Sigmoid colon (tissue), 6 donors: ENCODE measurements at regions not wholly inside any gene's neighbourhood (a gene's known extent, or its start where the extent isn't known, plus 50 kb on each side); places are given as distances from the start of the nearest gene placed in this dataset.

Experiments
- DNase-seq: peaks from one replicate; pipeline ENCODE4 v3.0.0-alpha.2; 2019
- H3K27ac ChIP-seq, 4 donors: fragments of 200-600 bp; sonication (generic); one replicate each; pipeline ENCODE4 v1.5.1; 2016 to 2019; ENCODE audit warnings: mild to moderate bottlenecking in 1 of 4
- H3K27me3 ChIP-seq, 3 donors: fragments of 200-600 bp; sonication (generic); one replicate each; pipeline ENCODE4 v1.5.1; 2019; ENCODE audit warnings: mild to moderate bottlenecking in 1 of 3
- H3K36me3 ChIP-seq, 4 donors: fragments of 200-600 bp; sonication (generic); one replicate each; pipeline ENCODE4 v1.5.1; 2016 to 2019
- H3K4me1 ChIP-seq, 4 donors: fragments of 200-600 bp; sonication (generic); one replicate each; pipeline ENCODE4 v1.5.1; 2017 to 2019
- H3K4me3 ChIP-seq, 4 donors: fragments of 200-600 bp; sonication (generic); one replicate each; pipeline ENCODE4 v1.5.1; 2017 to 2019; ENCODE audit warnings: mild to moderate bottlenecking in 2 of 4, moderate library complexity in 1 of 4
- H3K9me3 ChIP-seq, 4 donors: fragments of 200-600 bp in 3 of 4; sonication (generic) in 3 of 4; one replicate each; pipeline versions ENCODE4 v1.5.1 to v1.6.1; 2013 to 2019
- CTCF ChIP-seq, 4 experiments: fragments of 450-650 bp in 3 of 4; fragments of 200-600 bp in 1 of 4; IDR thresholded peaks; one replicate each; pipeline ENCODE4 v1.5.1; 2016 to 2019; ENCODE audit warnings: antibody characterized with exemption in 4 of 4, mild to moderate bottlenecking in 3 of 4, moderate library complexity in 2 of 4
- EP300 ChIP-seq, 4 donors: sonication (generic); formaldehyde crosslinking; IDR thresholded peaks; one replicate each; pipeline ENCODE4 v1.6.1; 2017; ENCODE audit warnings: antibody characterized with exemption in 4 of 4
- POLR2A ChIP-seq, 2 donors: fragments of 450-650 bp; IDR thresholded peaks; one replicate each; pipeline ENCODE4 v1.6.1; 2016; ENCODE audit warnings: antibody characterized with exemption in 2 of 2, mild to moderate bottlenecking in 2 of 2, moderate library complexity in 2 of 2
- POLR2AphosphoS5 ChIP-seq, 4 donors: sonication (generic); formaldehyde crosslinking; IDR thresholded peaks; one replicate each; pipeline ENCODE4 v1.6.1; 2017; ENCODE audit warnings: antibody characterized with exemption in 4 of 4
- WGBS, 2 donors: extraction: QIAGEN DNeasy Blood & Tissue Kit; methylation state at CpG; one replicate each; pipeline ENCODE4 v1.1.7; 2013; 5-methylcytosine and 5-hydroxymethylcytosine counted together
- intact Hi-C: fragments of 100-400 bp; cut with DNase I; formaldehyde crosslinking; loops from one replicate; pipeline ENCODE4 v1.15.1; 2023
- donor health status: healthy with polysubstance abuse.
- donor health status: healthy.

DNA sequence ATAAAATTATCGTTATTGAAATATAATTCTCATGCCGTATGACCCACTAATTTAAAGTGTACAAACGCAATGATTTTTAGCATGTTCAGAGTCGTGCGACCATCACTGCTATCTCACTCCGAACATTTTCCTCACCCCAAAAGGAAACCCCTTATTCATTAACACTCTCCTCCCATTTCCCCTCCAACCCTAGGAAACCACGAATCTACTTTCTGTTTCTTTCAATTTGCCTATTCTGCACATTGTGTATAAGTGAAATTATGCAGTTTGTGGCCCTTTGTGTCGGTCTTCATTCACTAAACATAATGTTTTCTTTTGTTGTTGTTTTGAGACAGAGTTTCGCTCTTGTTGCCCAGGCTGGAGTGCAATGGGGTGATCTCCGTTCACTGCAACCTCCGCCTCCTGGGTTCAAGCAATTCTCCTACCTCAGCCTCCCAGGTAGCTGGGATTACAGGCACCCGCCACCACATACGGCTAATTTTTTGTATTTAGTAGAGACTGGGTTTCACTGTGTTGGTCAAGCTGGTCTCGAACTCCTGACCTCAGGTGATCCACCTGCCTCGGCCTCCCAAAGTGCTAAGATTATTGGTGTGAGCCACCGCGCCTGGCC is 99.7 kb upstream of the ZNF217 start:
- Histone ChIP-seq H3K4me1 (peaks cover 0 to 3% (median 0%) of the 10 kb centered on the region in 4 donors), H3K27ac (no peak overlapping the region), H3K4me3 (no peak overlapping the region), H3K36me3 (no peaks in the 10 kb centered on the region), H3K9me3 (no peaks in the 10 kb centered on the region), H3K27me3 (no peaks in the 10 kb centered on the region)
- TF ChIP-seq CTCF (IDR thresholded peaks at IDR 0.05) (no peak), POLR2A (IDR thresholded peaks at IDR 0.05) (peak in 1 of 2 donors; percentile 4)
- no peak for DNase-seq
- intact Hi-C loops = no loop called here
- WGBS, 2 donors = 75 to 89% methylated on average over 17 of the region's 17 CpGs

DNA sequence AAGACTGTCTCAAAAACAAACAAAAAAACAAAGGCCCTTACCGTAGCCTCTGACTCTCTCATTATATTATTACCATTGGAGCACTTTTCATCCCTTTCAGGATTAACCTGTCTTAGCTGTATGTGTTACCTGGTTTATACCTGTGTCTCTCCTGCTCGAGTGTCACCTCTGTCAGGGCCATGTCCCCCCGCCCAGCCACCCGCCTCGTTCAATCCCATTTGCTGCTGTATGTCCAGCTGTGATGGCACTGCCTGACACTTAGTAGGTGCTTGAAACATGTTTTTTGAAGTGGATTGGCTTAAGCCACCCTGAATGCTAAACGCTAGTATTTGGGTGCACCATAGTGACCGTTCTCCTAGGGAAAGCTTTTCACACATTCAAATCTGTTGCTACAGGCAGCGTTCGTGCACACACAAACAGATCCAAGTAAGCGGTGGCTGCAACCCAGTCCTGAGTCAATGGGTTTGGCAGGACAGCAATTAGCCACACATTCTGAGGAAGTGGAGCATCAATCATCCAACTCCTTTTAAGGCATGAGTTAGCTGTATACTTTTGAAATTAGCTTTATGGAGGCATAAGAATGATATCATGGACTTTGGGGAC is 98.9 kb upstream of the ZNF217 start:
- Histone ChIP-seq H3K9me3 (no peaks in the 10 kb centered on the region), H3K27me3 (no peaks in the 10 kb centered on the region), H3K27ac (no peak overlapping the region), H3K36me3 (no peaks in the 10 kb centered on the region), H3K4me3 (no peak overlapping the region), H3K4me1 (peaks cover 0 to 3% (median 0%) of the 10 kb centered on the region in 4 donors)
- intact Hi-C loops = no loop called here
- DNase-seq = peak; percentile 74
- TF ChIP-seq POLR2A (IDR thresholded peaks at IDR 0.05) (peak in 1 of 2 donors; percentile 6), POLR2AphosphoS5 (IDR thresholded peaks at IDR 0.05) (no peak)
- 74 to 86% methylated on average over 10 of the region's 10 CpGs for WGBS, 2 donors

GRCh38 chr20:53691811-53692192 is 98.2 kb upstream of the ZNF217 start:
- Histone ChIP-seq H3K36me3 (no peaks in the 10 kb centered on the region), H3K9me3 (no peaks in the 10 kb centered on the region), H3K27ac (no peak overlapping the region), H3K4me3 (no peak overlapping the region), H3K4me1 (peaks cover 0 to 3% (median 0%) of the 10 kb centered on the region in 4 donors), H3K27me3 (no peaks in the 10 kb centered on the region)
- 71 to 87% methylated on average over 1 of the region's 1 CpG for WGBS, 2 donors
- no peak for DNase-seq
- TF ChIP-seq CTCF (IDR thresholded peaks at IDR 0.05) = no peak
- no peak for TF ChIP-seq POLR2AphosphoS5 (IDR thresholded peaks at IDR 0.05)
- no peak for TF ChIP-seq POLR2A (IDR thresholded peaks at IDR 0.05)
- no peak for TF ChIP-seq EP300 (IDR thresholded peaks at IDR 0.05)
- intact Hi-C loops = no loop called here

DNA sequence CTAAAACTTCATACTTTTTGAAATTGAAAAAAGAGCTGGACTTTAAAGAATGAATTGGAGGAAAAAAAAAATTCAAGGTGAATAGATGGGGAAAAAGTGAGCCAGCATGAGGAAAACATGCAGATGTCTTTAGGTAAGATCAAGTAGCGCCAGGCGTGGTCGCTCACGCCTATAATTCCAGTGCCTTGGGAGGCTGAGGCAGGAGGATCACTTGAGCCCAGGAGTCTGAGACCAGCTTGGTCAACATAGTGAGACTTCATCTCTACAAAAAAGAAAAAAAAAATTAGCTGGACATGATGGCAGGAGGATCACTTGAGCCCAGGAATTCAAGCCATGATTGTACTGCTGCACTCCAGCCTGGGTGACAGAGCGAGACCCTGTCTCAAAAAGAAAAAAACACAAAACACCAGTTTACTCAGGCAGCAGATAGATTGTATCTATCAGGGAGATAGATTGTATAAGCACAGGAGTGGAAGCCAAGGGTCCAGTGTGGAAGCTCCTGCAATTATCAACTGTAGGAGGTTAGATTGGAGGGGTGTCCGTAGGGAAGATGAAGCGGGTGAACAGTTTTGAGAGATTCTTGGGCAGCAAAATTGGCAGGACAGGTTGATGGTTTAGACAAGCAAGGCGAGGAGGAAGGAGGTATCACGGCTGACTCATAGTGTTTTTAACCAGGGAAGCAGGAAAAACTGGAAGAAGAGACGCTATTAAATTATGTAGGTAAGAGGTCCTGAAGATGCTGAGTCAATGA is 97.6 kb upstream of the ZNF217 start:
- no peaks in the 10 kb centered on the region for H3K36me3 ChIP-seq
- H3K4me3 ChIP-seq = no peak overlapping the region
- intact Hi-C loops = no loop called here
- DNase-seq = no peak
- TF ChIP-seq POLR2AphosphoS5 (IDR thresholded peaks at IDR 0.05) = no peak
- peak in 1 of 2 donors; percentile 22 for TF ChIP-seq POLR2A (IDR thresholded peaks at IDR 0.05)
- TF ChIP-seq CTCF (IDR thresholded peaks at IDR 0.05) = no peak
- TF ChIP-seq EP300 (IDR thresholded peaks at IDR 0.05) = no peak
- H3K27ac ChIP-seq = no peak overlapping the region
- no peaks in the 10 kb centered on the region for H3K27me3 ChIP-seq
- peaks cover 0 to 3% (median 0%) of the 10 kb centered on the region in 4 donors for H3K4me1 ChIP-seq
- no peaks in the 10 kb centered on the region for H3K9me3 ChIP-seq
- WGBS, 2 donors = 69 to 85% methylated on average over 10 of the region's 10 CpGs

DNA sequence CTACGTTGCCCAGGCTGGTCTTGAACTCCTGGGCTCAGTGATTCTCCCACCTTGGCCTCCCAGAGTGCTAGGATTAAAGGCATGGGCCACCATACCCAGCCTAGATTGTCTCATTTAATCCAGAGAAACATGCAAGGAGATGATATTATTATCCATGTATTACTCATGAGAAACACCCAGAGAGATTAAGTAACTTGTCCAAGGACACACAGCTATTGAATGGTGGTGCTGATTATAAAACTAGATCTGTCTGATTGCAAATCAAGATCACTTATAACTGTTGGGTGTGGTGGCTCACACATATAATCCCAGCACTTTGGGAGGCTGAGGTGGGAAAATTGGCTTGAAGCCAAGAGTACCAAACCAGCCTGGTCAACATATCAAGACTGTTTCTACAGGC is 94.4 kb upstream of the ZNF217 start:
- 90 to 95% methylated on average over 1 of the region's 1 CpG for WGBS, 2 donors
- Histone ChIP-seq H3K36me3 (no peaks in the 10 kb centered on the region), H3K27ac (no peak overlapping the region), H3K4me3 (no peak overlapping the region), H3K27me3 (no peaks in the 10 kb centered on the region), H3K9me3 (no peaks in the 10 kb centered on the region), H3K4me1 (peaks cover 0 to 3% (median 0%) of the 10 kb centered on the region in 4 donors)
- no peak for TF ChIP-seq POLR2AphosphoS5 (IDR thresholded peaks at IDR 0.05)
- TF ChIP-seq CTCF (IDR thresholded peaks at IDR 0.05) = no peak
- TF ChIP-seq EP300 (IDR thresholded peaks at IDR 0.05) = no peak
- TF ChIP-seq POLR2A (IDR thresholded peaks at IDR 0.05) = no peak
- DNase-seq = no peak
- intact Hi-C loops = no loop called here
